ENCODE measurements at regions not wholly inside any gene's neighbourhood (a gene's known extent, or its start where the extent isn't known, plus 50 kb on each side); places are given as distances from the start of the nearest gene placed in this dataset.

DNA sequence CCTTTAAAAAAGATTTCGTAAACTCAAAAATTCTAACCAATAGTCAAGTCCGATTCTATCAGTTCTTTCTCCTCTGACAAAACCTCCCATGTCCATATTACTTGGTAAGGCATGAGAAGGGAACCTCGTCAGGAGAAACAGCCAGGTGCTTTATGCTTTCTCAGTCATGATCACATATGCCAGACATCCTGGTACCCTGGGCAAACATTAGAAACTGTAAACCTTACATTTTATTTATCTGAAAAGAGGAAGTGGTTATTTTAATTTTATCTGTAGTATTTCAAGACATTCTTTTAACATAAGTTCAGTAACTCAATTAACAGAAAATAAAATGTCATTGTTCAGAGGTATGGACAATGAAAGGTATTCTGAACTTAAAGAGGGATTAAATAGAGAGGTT is 474.8 kb upstream of the GBE1 start:
- H3K27ac ChIP-seq = no peak overlapping the region
- no peak for TF ChIP-seq POLR2AphosphoS5 (IDR thresholded peaks at IDR 0.05)
- no peak for TF ChIP-seq POLR2A (IDR thresholded peaks at IDR 0.05)
- no peak for TF ChIP-seq EP300 (IDR thresholded peaks at IDR 0.05)
- TF ChIP-seq, protein P1, sequence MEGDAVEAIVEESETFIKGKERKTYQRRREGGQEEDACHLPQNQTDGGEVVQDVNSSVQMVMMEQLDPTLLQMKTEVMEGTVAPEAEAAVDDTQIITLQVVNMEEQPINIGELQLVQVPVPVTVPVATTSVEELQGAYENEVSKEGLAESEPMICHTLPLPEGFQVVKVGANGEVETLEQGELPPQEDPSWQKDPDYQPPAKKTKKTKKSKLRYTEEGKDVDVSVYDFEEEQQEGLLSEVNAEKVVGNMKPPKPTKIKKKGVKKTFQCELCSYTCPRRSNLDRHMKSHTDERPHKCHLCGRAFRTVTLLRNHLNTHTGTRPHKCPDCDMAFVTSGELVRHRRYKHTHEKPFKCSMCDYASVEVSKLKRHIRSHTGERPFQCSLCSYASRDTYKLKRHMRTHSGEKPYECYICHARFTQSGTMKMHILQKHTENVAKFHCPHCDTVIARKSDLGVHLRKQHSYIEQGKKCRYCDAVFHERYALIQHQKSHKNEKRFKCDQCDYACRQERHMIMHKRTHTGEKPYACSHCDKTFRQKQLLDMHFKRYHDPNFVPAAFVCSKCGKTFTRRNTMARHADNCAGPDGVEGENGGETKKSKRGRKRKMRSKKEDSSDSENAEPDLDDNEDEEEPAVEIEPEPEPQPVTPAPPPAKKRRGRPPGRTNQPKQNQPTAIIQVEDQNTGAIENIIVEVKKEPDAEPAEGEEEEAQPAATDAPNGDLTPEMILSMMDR (IDR thresholded peaks at IDR 0.05) = no peak
- no peak for ATAC-seq
- WGBS, 2 donors (ENCODE audit: low coverage in 1 of 2) = 70 to 74% methylated on average over 3 of the region's 3 CpGs
- no peak overlapping the region for H3K4me3 ChIP-seq
- no peaks in the 10 kb centered on the region for H3K4me1 ChIP-seq
- no peaks in the 10 kb centered on the region for H3K36me3 ChIP-seq
- no peaks in the 10 kb centered on the region for H3K9me3 ChIP-seq
- no peaks in the 10 kb centered on the region for H3K27me3 ChIP-seq

DNA sequence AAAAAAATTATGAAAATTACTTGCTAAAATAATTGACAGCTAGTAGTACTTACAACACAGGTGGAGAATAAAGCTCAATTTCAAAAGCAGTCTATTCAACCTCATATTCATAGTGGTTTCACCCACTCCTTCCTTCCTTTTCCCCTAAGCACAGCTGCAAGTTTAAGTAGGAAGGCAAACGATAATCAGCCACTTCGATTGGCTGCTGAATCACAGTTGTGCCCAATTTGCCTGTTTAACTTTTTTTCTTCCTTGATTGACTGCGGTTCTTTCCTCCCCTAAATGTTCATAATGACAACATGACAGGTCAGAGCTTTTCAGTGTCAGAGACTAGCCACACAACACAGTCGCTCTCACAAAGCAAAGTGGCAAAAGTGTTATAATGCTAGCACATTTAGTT is 468.0 kb upstream of the GBE1 start:
- Histone ChIP-seq H3K27ac (no peak overlapping the region), H3K36me3 (no peaks in the 10 kb centered on the region), H3K4me1 (no peaks in the 10 kb centered on the region), H3K27me3 (no peaks in the 10 kb centered on the region), H3K9me3 (peaks cover 0 to 11% (median 0%) of the 10 kb centered on the region in 3 donors), H3K4me3 (no peak overlapping the region)
- TF ChIP-seq EP300 (IDR thresholded peaks at IDR 0.05) (no peak), POLR2AphosphoS5 (IDR thresholded peaks at IDR 0.05) (no peak), POLR2A (IDR thresholded peaks at IDR 0.05) (no peak)
- TF ChIP-seq, protein P1 (IDR thresholded peaks at IDR 0.05) = no peak
- WGBS, 2 donors (ENCODE audit: low coverage in 1 of 2) = 61 to 63% methylated on average over 3 to 4 of the region's 4 CpGs
- no peak for ATAC-seq

DNA sequence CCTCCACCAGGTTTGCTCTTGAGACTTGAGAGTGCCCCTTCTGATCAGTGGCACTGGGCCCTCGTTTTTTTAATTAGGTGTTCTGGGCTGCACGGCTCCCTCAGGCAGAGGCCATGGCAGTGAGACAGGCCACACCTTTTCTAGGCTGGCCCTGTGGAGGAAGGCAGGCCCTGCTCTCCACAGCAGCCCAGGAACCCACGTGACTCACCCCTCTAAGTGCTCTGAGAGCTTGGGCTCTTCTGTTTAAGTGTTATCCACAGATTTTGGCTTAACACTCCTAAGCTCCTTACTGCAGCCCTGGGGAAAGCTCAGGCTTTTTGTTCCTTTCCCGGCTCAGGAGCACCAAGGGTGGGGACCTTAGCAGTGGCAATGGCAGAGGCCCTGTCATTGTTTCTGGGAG is 463.2 kb upstream of the GBE1 start:
- no CpG with 5 or more reads among the region's 4 CpGs for WGBS, 2 donors (ENCODE audit: low coverage in 1 of 2)
- H3K27me3 ChIP-seq = no peaks in the 10 kb centered on the region
- H3K36me3 ChIP-seq = no peaks in the 10 kb centered on the region
- ATAC-seq = no peak
- TF ChIP-seq EP300 (IDR thresholded peaks at IDR 0.05) (no peak), POLR2A (IDR thresholded peaks at IDR 0.05) (no peak), POLR2AphosphoS5 (IDR thresholded peaks at IDR 0.05) (no peak)
- TF ChIP-seq, protein P1 (IDR thresholded peaks at IDR 0.05) = no peak
- no peaks in the 10 kb centered on the region for H3K4me1 ChIP-seq
- H3K27ac ChIP-seq = no peak overlapping the region
- H3K4me3 ChIP-seq = no peak overlapping the region
- H3K9me3 ChIP-seq = peaks cover 0 to 16% (median 0%) of the 10 kb centered on the region in 3 donors

DNA sequence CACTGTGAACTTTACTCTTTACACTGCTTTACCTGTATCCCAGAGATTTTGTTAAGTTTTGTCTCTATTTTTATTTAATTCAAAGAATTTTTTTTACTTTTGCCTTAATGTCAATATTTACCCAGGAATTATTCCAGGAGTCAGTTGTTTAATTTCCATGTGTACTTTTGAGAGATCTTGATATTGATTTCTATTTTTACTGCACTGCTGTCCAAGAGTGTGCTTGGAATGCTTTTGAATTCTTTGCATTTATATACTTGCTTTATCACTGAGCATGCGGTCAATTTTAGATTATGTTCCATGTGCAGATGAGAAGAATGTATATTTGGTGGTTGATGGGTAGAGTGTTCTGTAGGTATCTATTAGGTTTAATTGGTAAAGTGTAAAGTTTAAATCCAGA is 461.0 kb upstream of the GBE1 start:
- 83 to 100% methylated on average over 1 of the region's 1 CpG for WGBS, 2 donors (ENCODE audit: low coverage in 1 of 2)
- Histone ChIP-seq H3K36me3 (no peaks in the 10 kb centered on the region), H3K9me3 (peaks cover 0 to 16% (median 0%) of the 10 kb centered on the region in 3 donors), H3K4me1 (no peaks in the 10 kb centered on the region), H3K4me3 (no peak overlapping the region), H3K27me3 (no peaks in the 10 kb centered on the region), H3K27ac (no peak overlapping the region)
- no peak for TF ChIP-seq POLR2A (IDR thresholded peaks at IDR 0.05)
- no peak for TF ChIP-seq EP300 (IDR thresholded peaks at IDR 0.05)
- TF ChIP-seq, protein P1 (IDR thresholded peaks at IDR 0.05) = no peak
- no peak for TF ChIP-seq POLR2AphosphoS5 (IDR thresholded peaks at IDR 0.05)
- ATAC-seq = no peak

DNA sequence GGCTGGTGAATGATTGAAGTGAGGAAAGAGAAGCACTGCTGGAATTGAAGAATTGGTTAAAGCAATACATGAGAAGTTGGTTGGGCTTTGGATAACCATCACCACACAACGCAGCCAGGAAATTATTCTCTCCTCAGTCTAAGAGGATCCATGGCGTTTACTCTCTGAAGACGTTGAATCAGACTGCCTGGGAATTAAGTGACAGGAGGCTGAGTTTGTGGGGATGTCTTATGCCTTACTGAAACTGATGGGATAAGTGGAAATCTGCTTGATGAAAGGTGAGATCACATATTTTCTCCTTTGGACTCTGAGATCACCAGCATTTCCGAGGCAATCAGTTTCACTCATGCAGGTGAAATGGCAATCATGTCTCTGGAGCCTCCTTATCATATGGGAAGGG is 456.1 kb upstream of the GBE1 start:
- Histone ChIP-seq H3K27me3 (no peaks in the 10 kb centered on the region), H3K4me3 (no peak overlapping the region), H3K9me3 (no peaks in the 10 kb centered on the region), H3K4me1 (no peaks in the 10 kb centered on the region), H3K27ac (no peak overlapping the region), H3K36me3 (no peaks in the 10 kb centered on the region)
- 71 to 76% methylated on average over 4 of the region's 4 CpGs for WGBS, 2 donors (ENCODE audit: low coverage in 1 of 2)
- TF ChIP-seq, protein P1 (IDR thresholded peaks at IDR 0.05) = no peak
- TF ChIP-seq POLR2A (IDR thresholded peaks at IDR 0.05) (no peak), EP300 (IDR thresholded peaks at IDR 0.05) (no peak), POLR2AphosphoS5 (IDR thresholded peaks at IDR 0.05) (no peak)
- ATAC-seq = no peak
